Heart right ventricle (tissue), 16 donors: ENCODE measurements at regions not wholly inside any gene's neighbourhood (a gene's known extent, or its start where the extent isn't known, plus 50 kb on each side); places are given as distances from the start of the nearest gene placed in this dataset.
A peak's percentile ranks its signal among the peaks of the same experiment; 100 is the strongest.

Source experiments
- ATAC-seq, 8 donors: fragments of 200-7000 bp; cut with Tn5 transposase; one replicate each; pipeline ENCODE4 v1.9.1; 2020; ENCODE audit warnings: mild to moderate bottlenecking in 8 of 8, moderate library complexity in 8 of 8, moderate number of reproducible peaks in 1 of 8
- DNase-seq, 2 donors: peaks; one replicate each; pipeline ENCODE4 v3.0.0-alpha.2; 2020
- H3K27ac ChIP-seq, 10 donors: fragments of 200-600 bp; sonication (generic) in 2 of 10; one replicate each; pipeline versions ENCODE4 v1.5.0 to v1.8.0; 2020 to 2022; ENCODE audit warnings: mild to moderate bottlenecking in 3 of 10
- H3K27me3 ChIP-seq, 7 donors: fragments of 200-600 bp; one replicate each; pipeline ENCODE4 v1.8.0; 2021 to 2022; ENCODE audit warnings: mild to moderate bottlenecking in 2 of 7
- H3K36me3 ChIP-seq, 9 donors: fragments of 200-600 bp; sonication (generic) in 1 of 9; one replicate each; pipeline versions ENCODE4 v1.5.0 to v1.8.0; 2020 to 2022; ENCODE audit warnings: mild to moderate bottlenecking in 2 of 9
- H3K4me1 ChIP-seq, 9 donors: fragments of 200-600 bp; sonication (generic) in 1 of 9; one replicate each; pipeline versions ENCODE4 v1.5.0 to v1.8.0; 2020 to 2022; ENCODE audit warnings: mild to moderate bottlenecking in 4 of 9
- H3K4me3 ChIP-seq, 10 donors: fragments of 200-600 bp; sonication (generic) in 2 of 10; one replicate each; pipeline versions ENCODE4 v1.5.0 to v1.8.0; 2020 to 2022; ENCODE audit warnings: mild to moderate bottlenecking in 7 of 10, moderate library complexity in 2 of 10
- H3K9me3 ChIP-seq, 11 donors: fragments of 200-600 bp in 10 of 11; sonication (generic) in 2 of 11; one replicate each; pipeline versions ENCODE4 v1.5.0 to v1.8.0; 2013 to 2022; ENCODE audit warnings: mild to moderate bottlenecking in 2 of 11, control low read depth in 1 of 11, moderate library complexity in 1 of 11
- CTCF ChIP-seq, 9 donors: fragments of 200-600 bp; sonication (generic) in 2 of 9; IDR thresholded peaks; one replicate each; pipeline versions ENCODE4 v1.5.0 to v1.8.0; 2021 to 2022; ENCODE audit warnings: antibody characterized with exemption in 9 of 9, mild to moderate bottlenecking in 5 of 9, moderate library complexity in 1 of 9
- WGBS, 2 donors: extraction: QIAGEN DNeasy Blood & Tissue Kit; methylation state at CpG; one replicate each; pipeline ENCODE4 v1.1.7; 2013; ENCODE audit warnings: inconsistent platforms in 1 of 2; 5-methylcytosine and 5-hydroxymethylcytosine counted together
- intact Hi-C, 10 donors: fragments of 100-400 bp; cut with DNase I; formaldehyde crosslinking; loops; one replicate each; pipeline versions ENCODE4 v1.11.1 to v1.14.2; 2022
- donor health status: Arrhythmogenic right ventricular cardiomyopathy.
- donor health status: ischemic (EF 13 %, LVEDD 7.1; RV severe dilation, severe dysfunction).
- donor health status: healthy with polysubstance abuse.
- donor health status: DM: no; HTN: yes; CAD: no.
- donor health status: DM: no; HTN: no; CAD: no.
- donor health status: ischemic (EF 25% LVEDD 6.9; RV normal size, moderate dysfunction).
- donor health status: ischemic (EF 25% LVEDD 5.7; RV mildly dilated, moderate dysfunction).
- donor health status: healthy.
- donor health status: DM: yes; HTN: yes; CAD: no.
- donor health status: Ischemic cardiomyopathy.
- donor health status: ischemic (EF 35%, LVEDD 5.7; RV mildly dilated, moderate dysfunction).
- donor health status: nonischemic (EF 11% LVEDD 7.7; RV severe dilation, severe dysfunction).
- donor health status: DM: yes; HTN: yes; CAD: no.
- donor health status: PGD.
- donor health status: ischemic (EF 29% LVEDD 5.4; RV normal size, mild dysfunction).
- donor health status: nonischemic (EF 23%, LVEDD 6.1; RV moderate dilation, normal function).

- no peaks in the 10 kb centered on the region for H3K36me3 ChIP-seq
- no peak overlapping the region for H3K4me3 ChIP-seq
- DNase-seq, result no peak
- H3K9me3 ChIP-seq, result peaks cover 0 to 10% (median 0%) of the 10 kb centered on the region in 11 donors
- no peak for TF ChIP-seq CTCF (IDR thresholded peaks at IDR 0.05)
- peaks cover 0 to 22% (median 17%) of the 10 kb centered on the region in 7 donors for H3K27me3 ChIP-seq
- no peak overlapping the region for H3K27ac ChIP-seq
- WGBS, 2 donors, result 92 to 96% methylated on average over 3 of the region's 3 CpGs
- intact Hi-C loops, result no loop called here
- H3K4me1 ChIP-seq, result peaks cover 0 to 20% (median 4%) of the 10 kb centered on the region in 9 donors
- no peak for ATAC-seq
These were observed 130.7 kb upstream of the UBE2E1 start for GRCh38 chr3:23675010-23675409.

GRCh38 chr3:23676093-23676492, 129.7 kb upstream of the UBE2E1 start:
- DNase-seq, result no peak
- H3K36me3 ChIP-seq, result no peaks in the 10 kb centered on the region
- TF ChIP-seq CTCF (IDR thresholded peaks at IDR 0.05), result no peak
- intact Hi-C loops, result no loop called here
- no peak for ATAC-seq
- peaks cover 0 to 15% (median 11%) of the 10 kb centered on the region in 7 donors for H3K27me3 ChIP-seq
- WGBS, 2 donors, result 98 to 100% methylated on average over 1 of the region's 1 CpG
- no peak overlapping the region for H3K27ac ChIP-seq
- peaks cover 0 to 20% (median 4%) of the 10 kb centered on the region in 9 donors for H3K4me1 ChIP-seq
- H3K4me3 ChIP-seq, result no peak overlapping the region
- peaks cover 0 to 10% (median 0%) of the 10 kb centered on the region in 11 donors for H3K9me3 ChIP-seq

DNA sequence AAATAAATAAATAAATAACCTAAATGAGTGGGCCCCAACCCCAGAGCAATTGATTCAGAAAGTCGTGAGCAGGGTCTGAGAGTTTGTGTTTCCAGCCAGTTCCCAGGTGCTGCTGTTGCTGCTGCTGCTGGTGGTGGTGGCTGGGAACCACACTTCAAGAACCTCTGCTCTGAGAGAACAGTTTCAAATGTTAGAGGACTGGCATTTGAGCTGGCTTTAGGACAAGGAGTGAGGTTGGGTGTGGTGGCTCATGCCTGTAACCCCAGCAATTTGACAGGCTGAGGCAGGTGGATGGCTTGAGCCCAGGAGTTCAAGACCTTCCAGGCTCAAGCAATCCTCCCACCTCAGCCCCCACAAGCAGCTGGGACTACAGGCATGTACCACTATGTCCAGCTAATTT, 123.1 kb upstream of the UBE2E1 start:
- H3K4me1 ChIP-seq, result peaks cover 0 to 17% (median 10%) of the 10 kb centered on the region in 9 donors
- H3K36me3 ChIP-seq, result no peaks in the 10 kb centered on the region
- TF ChIP-seq CTCF (IDR thresholded peaks at IDR 0.05), result no peak
- H3K27ac ChIP-seq, result no peak overlapping the region
- DNase-seq (no peak), ATAC-seq (no peak)
- peaks cover 0 to 10% (median 0%) of the 10 kb centered on the region in 11 donors for H3K9me3 ChIP-seq
- intact Hi-C loops, result no loop called here
- 76 to 82% methylated on average over 1 of the region's 1 CpG for WGBS, 2 donors
- H3K27me3 ChIP-seq, result no peaks in the 10 kb centered on the region
- H3K4me3 ChIP-seq, result no peak overlapping the region

- Histone ChIP-seq H3K27ac (peak overlapping the region in 2 of 10 donors; percentile 1 to 48), H3K4me3 (no peak overlapping the region), H3K9me3 (peaks cover 0 to 13% (median 5%) of the 10 kb centered on the region in 11 donors), H3K27me3 (no peaks in the 10 kb centered on the region), H3K36me3 (no peaks in the 10 kb centered on the region), H3K4me1 (peaks cover 0 to 16% (median 10%) of the 10 kb centered on the region in 9 donors)
- no peak for TF ChIP-seq CTCF (IDR thresholded peaks at IDR 0.05)
- WGBS, 2 donors, result 52 to 54% methylated on average over 9 of the region's 9 CpGs
- DNase-seq (peak; percentile 14 to 83), ATAC-seq (peak; percentile 90 to 99 (median 92))
- intact Hi-C loops, result no loop called here
These were observed 120.1 kb upstream of the UBE2E1 start for GRCh38 chr3:23685541-23686258.
